Kidney glomerular epithelial cell (primary cell): ENCODE measurements at regions not wholly inside any gene's neighbourhood (a gene's known extent, or its start where the extent isn't known, plus 50 kb on each side); places are given as distances from the start of the nearest gene placed in this dataset.
"Not testable (repeated sequence)": the region's sequence is repeated elsewhere in the genome, so short reads cannot be mapped to it uniquely, and the experiment has no call there.

Experiments
- DNase-seq: peaks from one replicate; lab custom pipeline; 2025; lab: John Stamatoyannopoulos, UW

- DNase-seq: no peak
These were observed 213.5 kb upstream of the POU1F1 start for GRCh38 chr3:87489892-87490291.

- DNase-seq: no peak
These were observed 212.4 kb upstream of the POU1F1 start for GRCh38 chr3:87488765-87489164.

GRCh38 chr3:87486635-87487034, 210.3 kb upstream of the POU1F1 start:
- not testable (repeated sequence) for DNase-seq

GRCh38 chr3:87486115-87486514, 209.7 kb upstream of the POU1F1 start:
- DNase-seq: no peak

DNA sequence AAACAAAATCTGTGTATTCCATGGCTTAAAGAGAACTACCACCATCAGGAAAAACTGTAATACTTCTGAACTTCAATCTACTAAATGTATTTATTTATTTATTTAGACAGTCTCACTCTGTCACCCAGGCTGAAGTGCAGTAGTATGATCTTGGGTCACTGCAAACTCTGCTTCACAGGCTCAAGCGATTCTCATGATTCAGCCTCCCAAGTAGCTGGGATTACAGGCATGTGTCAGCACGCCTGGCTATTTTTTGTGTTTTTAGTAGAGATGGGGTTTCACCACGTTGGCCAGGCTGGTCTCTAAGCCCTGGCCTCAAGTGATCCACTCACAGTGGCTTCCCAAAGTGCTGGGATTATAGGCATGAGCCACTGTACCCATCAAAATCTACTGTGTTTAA, 202.3 kb upstream of the POU1F1 start:
- no peak for DNase-seq

DNA sequence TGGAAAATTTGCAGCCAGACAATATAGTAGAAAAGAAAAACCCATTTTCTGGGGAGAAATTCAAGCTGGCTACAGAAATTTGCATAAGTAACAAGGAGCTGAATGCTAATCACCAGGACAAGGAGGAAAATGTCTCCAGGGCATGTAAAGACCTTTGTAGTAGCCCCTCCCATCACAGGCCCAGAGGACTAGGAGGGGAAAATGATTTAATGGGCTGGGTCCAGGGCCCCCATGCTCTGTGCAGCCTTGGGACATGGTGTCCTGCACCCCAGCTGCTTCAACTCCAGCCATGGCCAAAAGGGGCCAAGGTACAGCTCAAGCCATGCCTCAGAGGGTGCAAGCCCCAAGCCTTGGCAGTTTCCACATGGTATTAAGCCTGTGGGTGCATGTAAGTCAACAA, 197.6 kb upstream of the POU1F1 start:
- no peak for DNase-seq

GRCh38 chr3:87468938-87469337, 192.6 kb upstream of the POU1F1 start:
- no peak for DNase-seq

DNA sequence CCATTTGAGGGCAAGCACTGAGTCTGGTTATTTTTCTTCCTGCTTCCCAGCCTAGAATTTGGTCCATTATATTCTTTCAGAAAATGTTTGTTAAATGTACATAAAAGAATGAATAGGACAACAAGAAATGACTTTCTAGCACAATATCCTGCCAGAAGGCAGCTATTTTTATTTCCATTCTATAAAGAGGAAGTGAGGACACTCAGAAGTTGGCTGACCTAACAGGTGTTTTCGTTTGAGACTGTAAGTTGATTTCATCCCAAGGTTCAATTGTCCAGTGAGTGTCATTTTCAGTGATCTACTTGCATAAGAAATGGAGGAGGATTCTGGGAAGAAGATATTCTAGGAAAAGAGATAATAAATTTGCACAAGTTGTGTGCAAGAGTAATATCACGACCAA, 191.9 kb upstream of the POU1F1 start:
- DNase-seq: no peak

DNA sequence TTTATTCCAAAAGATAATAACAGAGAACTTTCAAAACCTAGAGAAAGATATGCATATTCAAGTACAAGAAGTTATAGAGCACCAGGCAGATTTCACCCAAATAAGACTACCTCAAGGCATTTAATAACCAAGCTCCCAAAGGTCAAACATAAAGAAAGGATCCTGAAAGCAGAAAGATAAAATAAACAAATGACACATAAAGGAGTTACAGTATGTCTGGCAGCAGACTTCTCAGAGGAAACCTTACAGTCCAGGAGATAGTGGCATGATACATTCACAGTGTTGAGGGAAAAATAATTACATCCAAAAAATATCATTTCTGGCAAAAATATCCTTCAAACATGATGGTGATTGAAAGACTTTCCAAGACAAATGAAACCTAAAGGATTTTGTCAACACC, 185.8 kb upstream of the POU1F1 start:
- DNase-seq: peak; percentile 9

- DNase-seq: no peak
These were observed 185.1 kb upstream of the POU1F1 start for GRCh38 chr3:87461443-87461842.

GRCh38 chr3:87461036-87461435, 184.7 kb upstream of the POU1F1 start:
- DNase-seq: no peak

DNA sequence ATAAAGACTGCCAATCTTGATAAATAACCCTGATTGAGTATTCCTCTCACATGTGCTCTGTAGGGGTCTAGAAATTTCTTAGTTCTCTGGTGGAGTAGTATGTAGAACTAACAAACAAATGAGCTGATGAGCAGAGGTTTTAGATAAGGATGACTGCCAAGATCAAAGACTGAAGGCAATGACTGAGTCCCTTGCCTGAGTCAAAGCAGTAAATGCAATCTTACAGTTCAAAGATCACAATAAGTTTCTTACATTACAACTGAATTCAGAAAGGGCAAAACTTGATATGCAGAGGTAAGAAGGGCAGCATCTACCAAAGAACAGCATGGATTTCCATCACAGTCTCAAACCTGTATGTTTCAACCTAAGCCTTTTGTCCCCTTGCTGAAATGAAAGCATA, 172.2 kb upstream of the POU1F1 start:
- no peak for DNase-seq

GRCh38 chr3:87446849-87447387, 170.5 kb upstream of the POU1F1 start:
- no peak for DNase-seq

DNA sequence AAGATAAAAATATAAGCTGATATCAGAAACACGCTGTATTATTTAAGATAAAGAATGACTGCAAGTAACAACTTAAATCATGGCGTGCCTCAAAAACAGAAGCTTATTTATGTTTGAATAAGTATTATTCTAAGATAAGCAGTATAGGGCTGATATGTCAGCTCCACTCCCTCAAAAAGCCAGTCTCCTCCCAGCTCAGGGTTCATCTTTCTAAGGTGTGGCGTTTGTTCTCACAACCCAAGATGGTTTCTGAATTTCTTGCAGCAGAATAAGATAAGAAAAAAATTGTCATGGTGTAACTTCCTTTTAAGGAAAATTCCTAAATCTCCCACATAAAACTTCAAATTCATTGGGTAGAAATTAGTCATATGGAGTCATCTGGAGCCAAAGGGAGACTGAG, 166.1 kb upstream of the POU1F1 start:
- DNase-seq: no peak

- peak; percentile 74 for DNase-seq
These were observed 161.4 kb upstream of the POU1F1 start for GRCh38 chr3:87437765-87438164.

DNA sequence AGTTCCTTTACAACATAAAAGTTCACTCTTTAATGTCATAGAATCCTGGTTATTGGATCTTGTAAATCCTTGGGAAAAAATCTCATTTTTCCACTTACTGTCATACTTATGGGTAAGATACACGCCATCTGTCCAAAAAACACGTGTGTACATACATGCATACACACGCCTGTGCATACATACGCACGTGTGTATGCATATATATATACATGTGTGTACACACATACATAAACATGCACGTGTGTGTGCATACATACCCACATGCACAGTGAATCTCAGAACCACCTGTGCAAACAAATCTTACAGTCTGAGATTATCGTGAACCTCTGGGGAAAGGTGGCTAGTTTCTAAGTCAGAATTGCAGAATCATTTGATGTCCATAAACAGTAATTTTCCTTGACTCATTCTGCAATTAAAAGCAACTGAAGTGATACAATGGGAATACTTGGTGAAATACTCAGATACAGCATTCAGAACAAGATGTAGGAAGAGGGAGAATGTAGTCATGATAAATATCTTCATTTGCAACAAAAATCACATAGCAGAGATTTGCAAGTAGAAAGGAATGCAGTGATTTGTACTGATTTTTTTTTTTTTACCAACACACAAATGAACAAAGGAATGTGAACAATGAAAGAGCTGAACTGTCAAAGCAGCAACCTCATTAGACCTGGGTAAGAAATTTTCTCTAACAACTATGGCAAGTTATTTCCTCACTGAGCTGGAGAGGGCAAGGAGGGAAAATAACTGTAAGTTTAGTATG, 160.6 kb upstream of the POU1F1 start:
- peak; percentile 65 for DNase-seq

DNA sequence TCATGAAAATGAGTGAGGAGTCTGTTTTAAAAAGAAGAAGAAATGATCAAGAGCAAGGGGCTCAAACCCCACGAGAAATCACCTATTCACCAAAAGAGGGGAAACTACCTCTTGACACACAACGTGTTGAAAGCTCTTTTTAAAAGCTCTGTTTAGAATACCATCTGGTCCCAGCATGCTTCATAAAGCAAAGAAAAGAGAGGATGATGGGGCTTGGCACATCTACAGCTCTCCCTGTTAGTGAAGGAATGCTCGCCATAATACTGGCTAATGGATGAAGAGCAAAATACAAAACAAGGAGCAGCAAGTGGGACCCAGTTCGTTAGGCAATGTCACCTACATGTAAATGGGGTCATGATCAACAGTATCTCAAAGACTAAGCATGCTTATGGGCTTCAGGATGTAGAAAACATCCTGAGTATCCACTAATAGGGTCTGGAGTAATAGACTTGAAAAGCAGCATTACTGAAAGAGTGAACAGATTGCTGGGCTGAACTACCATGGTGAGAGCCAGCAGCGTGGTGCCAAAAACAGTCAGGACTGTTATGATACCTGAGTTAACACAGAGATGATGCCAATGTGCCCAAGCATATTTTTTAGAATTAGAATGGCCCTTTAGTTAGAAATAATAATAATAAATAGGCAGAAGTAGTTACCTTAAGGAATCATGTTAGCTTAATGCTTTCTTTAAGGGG, 159.7 kb upstream of the POU1F1 start:
- no peak for DNase-seq

GRCh38 chr3:87433445-87433844, 157.1 kb upstream of the POU1F1 start:
- DNase-seq: not testable (repeated sequence)

DNA sequence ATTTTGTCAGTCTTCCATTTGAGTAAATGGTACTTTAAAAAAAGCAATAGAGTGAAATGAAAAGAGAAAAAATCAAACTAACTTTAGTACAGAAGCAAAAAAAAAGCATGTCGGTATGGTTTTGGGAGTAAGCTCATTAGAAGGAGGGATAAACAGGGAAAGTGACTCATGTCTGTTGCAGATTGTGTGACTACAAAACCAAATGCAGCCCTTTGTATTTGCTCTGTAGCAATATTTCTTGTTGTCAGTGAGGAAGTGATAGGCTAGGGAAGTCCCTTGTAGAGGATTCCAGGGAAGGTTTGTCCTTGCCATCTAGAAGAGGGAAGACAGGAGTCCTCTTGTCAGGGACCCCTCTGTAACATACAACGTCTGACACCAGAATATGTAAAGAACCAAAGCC, 150.5 kb upstream of the POU1F1 start:
- no peak for DNase-seq

DNA sequence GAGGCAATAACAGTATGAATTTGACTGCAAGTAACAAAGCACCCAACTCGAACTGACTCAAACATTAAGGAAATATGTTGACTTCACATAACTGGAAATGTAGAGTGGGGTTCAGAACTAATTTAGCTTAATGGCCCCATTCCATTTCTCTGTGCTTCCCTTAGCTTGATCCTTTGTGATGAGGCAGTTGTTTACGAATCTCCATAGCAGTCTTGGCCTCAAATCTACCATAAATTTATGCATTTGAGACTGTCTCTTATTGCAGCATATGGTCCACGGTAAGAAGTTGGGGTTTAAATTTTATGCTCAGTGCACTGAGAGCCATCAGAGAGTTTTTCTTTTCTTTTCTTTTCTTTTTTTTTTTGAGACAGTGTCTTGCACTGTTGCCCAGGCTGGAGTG, 148.7 kb upstream of the POU1F1 start:
- DNase-seq: no peak

DNA sequence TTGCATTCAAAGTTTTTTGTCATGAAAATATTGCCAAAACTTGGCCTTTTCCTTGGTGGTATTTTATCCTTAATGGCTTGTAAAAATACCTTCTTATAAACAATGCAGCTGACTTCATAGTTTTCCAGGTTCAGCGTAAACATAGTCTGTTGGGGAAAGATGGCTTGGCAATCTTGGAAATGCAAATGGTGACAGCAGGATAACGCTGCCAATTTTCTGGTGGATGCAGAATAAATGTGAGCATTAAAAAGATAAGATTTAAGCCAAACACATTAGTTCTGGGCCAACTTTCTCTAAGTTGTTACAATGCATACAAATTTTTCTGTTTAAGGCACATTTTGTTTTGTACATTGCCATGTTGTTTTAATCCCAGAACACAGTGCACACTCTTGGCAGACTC, 147.0 kb upstream of the POU1F1 start:
- DNase-seq: no peak

- no peak for DNase-seq
These were observed 145.9 kb upstream of the POU1F1 start for GRCh38 chr3:87422333-87422732.

GRCh38 chr3:87420171-87420570, 143.8 kb upstream of the POU1F1 start:
- DNase-seq: no peak

- DNase-seq: no peak
These were observed 137.9 kb upstream of the POU1F1 start for GRCh38 chr3:87414271-87414670.
